Liver (tissue), 8 donors: ENCODE measurements at regions not wholly inside any gene's neighbourhood (a gene's known extent, or its start where the extent isn't known, plus 50 kb on each side); places are given as distances from the start of the nearest gene placed in this dataset.

Experiments used
- DNase-seq: peaks from one replicate; pipeline ENCODE4 v3.0.0-alpha.2; 2017; ENCODE audit warnings: low spot score
- H3K27ac ChIP-seq, 2 donors: one replicate each; pipeline ENCODE4 v1.7.0; 2013; ENCODE audit warnings: inconsistent platforms in 2 of 2, low read length in 2 of 2, control low read depth in 1 of 2, low read depth in 1 of 2, mild to moderate bottlenecking in 1 of 2
- H3K27me3 ChIP-seq, 4 donors: one replicate each; pipeline versions ENCODE4 v1.6.1 to v1.7.0; 2013; ENCODE audit warnings: low read length in 3 of 4, inconsistent platforms in 1 of 4, mild to moderate bottlenecking in 1 of 4, moderate library complexity in 1 of 4; ENCODE audit not compliant: control insufficient read depth in 4 of 4, insufficient read depth in 4 of 4
- H3K36me3 ChIP-seq, 4 donors: one replicate each; pipeline versions ENCODE4 v1.6.1 to v1.7.0; 2013; ENCODE audit warnings: low read length in 3 of 4, mild to moderate bottlenecking in 3 of 4, low read depth in 1 of 4, moderate library complexity in 1 of 4; ENCODE audit not compliant: control insufficient read depth in 4 of 4, insufficient read depth in 3 of 4
- H3K4me1 ChIP-seq, 4 donors: one replicate each; pipeline versions ENCODE4 v1.6.1 to v1.7.0; 2013; ENCODE audit warnings: low read length in 3 of 4, mild to moderate bottlenecking in 3 of 4, moderate library complexity in 1 of 4; ENCODE audit not compliant: control insufficient read depth in 4 of 4, insufficient read depth in 4 of 4
- H3K4me3 ChIP-seq, 3 donors: one replicate each; pipeline versions ENCODE4 v1.6.1 to v1.7.0; 2013; ENCODE audit warnings: low read length in 3 of 3, control low read depth in 1 of 3, low read depth in 1 of 3, mild to moderate bottlenecking in 1 of 3
- H3K9ac ChIP-seq, 2 donors: one replicate each; pipeline ENCODE4 v1.7.0; 2013; ENCODE audit warnings: low read length in 2 of 2, mild to moderate bottlenecking in 2 of 2, moderate library complexity in 2 of 2, control low read depth in 1 of 2, low read depth in 1 of 2
- H3K9me3 ChIP-seq, 4 donors: one replicate each; pipeline versions ENCODE4 v1.6.1 to v1.7.0; 2013; ENCODE audit warnings: low read length in 3 of 4; ENCODE audit not compliant: control insufficient read depth in 4 of 4
- EGR1 ChIP-seq, 2 donors: IDR thresholded peaks; 2 replicates each; pipeline ENCODE4 v1.6.1; 2016 to 2018; ENCODE audit warnings: antibody characterized with exemption in 2 of 2, low read depth in 2 of 2
- FOXA1 ChIP-seq: IDR thresholded peaks from 2 replicates; pipeline ENCODE4 v1.6.1; 2016; ENCODE audit warnings: antibody characterized with exemption
- GABPA ChIP-seq, 2 donors: IDR thresholded peaks in 1 of 2; conservative IDR thresholded peaks in 1 of 2; 2 replicates each; pipeline ENCODE4 v1.6.1; 2016; ENCODE audit warnings: antibody characterized with exemption in 2 of 2, mild to moderate bottlenecking in 1 of 2, moderate library complexity in 1 of 2
- HNF4G ChIP-seq: IDR thresholded peaks from 2 replicates; pipeline ENCODE4 v1.6.1; 2016; ENCODE audit warnings: antibody characterized with exemption
- JUND ChIP-seq, 2 donors: IDR thresholded peaks; 2 replicates each; pipeline ENCODE4 v1.6.1; 2016; ENCODE audit warnings: antibody characterized with exemption in 2 of 2
- MAX ChIP-seq: IDR thresholded peaks from 2 replicates; pipeline ENCODE4 v1.6.1; 2016; ENCODE audit warnings: antibody characterized with exemption
- NR2F2 ChIP-seq: IDR thresholded peaks from 2 replicates; pipeline ENCODE4 v1.6.1; 2016; ENCODE audit warnings: antibody characterized with exemption
- RAD21 ChIP-seq, 2 donors: IDR thresholded peaks; 2 replicates each; pipeline ENCODE4 v1.6.1; 2016; ENCODE audit warnings: antibody characterized with exemption in 2 of 2, mild to moderate bottlenecking in 2 of 2
- REST ChIP-seq: IDR thresholded peaks from 2 replicates; pipeline ENCODE4 v1.6.1; 2016; ENCODE audit warnings: antibody characterized with exemption, mild to moderate bottlenecking
- SP1 ChIP-seq: IDR thresholded peaks from 2 replicates; pipeline ENCODE4 v1.6.1; 2018; ENCODE audit warnings: antibody characterized with exemption, mild to moderate bottlenecking
- TAF1 ChIP-seq: conservative IDR thresholded peaks from 2 replicates; pipeline ENCODE4 v1.6.1; 2016; ENCODE audit warnings: antibody characterized with exemption, mild to moderate bottlenecking
- YY1 ChIP-seq: IDR thresholded peaks from 2 replicates; pipeline ENCODE4 v1.6.1; 2016; ENCODE audit warnings: antibody characterized with exemption, mild to moderate bottlenecking
- WGBS: extraction: QIAGEN DNeasy Blood & Tissue Kit; methylation state at CpG from one replicate; pipeline ENCODE4 v1.1.7; 2013; 5-methylcytosine and 5-hydroxymethylcytosine counted together
- TF ChIP-seq, protein P1 (sequence below): IDR thresholded peaks from 2 replicates; pipeline ENCODE4 v1.6.1; 2016; ENCODE audit warnings: antibody characterized with exemption
- TF ChIP-seq, protein P2 (sequence below): fragments of 150-350 bp; IDR thresholded peaks from 2 replicates; pipeline ENCODE4 v1.5.1; 2017; ENCODE audit warnings: improper control_type of control experiment, low read depth, low read length; ENCODE audit not compliant: missing input control
- TF ChIP-seq, protein P3 (sequence below): IDR thresholded peaks from 2 replicates; pipeline ENCODE4 v1.6.1; 2016; ENCODE audit warnings: antibody characterized with exemption
- donor health status: healthy.
- donor health status: healthy.
- donor health status: healthy.
- donor health status: healthy.
- donor health status: healthy.

DNA sequence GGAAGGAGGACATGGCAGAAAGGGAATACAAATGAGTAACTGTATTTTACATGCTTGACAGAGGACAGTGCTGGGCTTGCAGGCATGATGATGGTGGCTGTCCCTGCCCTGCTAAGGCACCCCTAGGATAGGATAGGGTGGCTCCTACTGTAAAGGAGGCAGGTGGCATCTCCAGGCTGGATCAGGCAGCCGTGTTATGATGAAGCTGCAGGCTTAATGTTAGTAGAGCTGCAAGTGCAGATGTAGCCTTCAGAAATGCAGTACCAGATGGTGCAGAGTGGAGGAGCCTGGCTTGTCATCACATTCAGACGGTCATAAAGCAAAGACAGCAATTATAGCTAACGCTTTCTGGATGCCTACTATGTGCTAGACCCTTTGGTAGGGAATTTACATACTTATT lies 287.9 kb upstream of the PODXL start:
- TF ChIP-seq RAD21 (IDR thresholded peaks at IDR 0.05) (no peak), MAX (no peak), HNF4G (no peak), TAF1 (no peak), SP1 (no peak), FOXA1 (no peak), GABPA (IDR thresholded peaks at IDR 0.05 in 1 of 2, conservative IDR thresholded peaks at IDR 0.05 in 1 of 2) (no peak), JUND (IDR thresholded peaks at IDR 0.05) (no peak)
- TF ChIP-seq, protein P1, sequence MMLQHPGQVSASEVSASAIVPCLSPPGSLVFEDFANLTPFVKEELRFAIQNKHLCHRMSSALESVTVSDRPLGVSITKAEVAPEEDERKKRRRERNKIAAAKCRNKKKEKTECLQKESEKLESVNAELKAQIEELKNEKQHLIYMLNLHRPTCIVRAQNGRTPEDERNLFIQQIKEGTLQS = no peak
- no peaks in the 10 kb centered on the region for H3K36me3 ChIP-seq
- H3K27ac ChIP-seq = no peak overlapping the region
- no peak overlapping the region for H3K4me3 ChIP-seq
- no peaks in the 10 kb centered on the region for H3K9me3 ChIP-seq
- WGBS = 33% methylated on average over 3 of the region's 3 CpGs
- H3K27me3 ChIP-seq = peaks cover 0 to 2% (median 0%) of the 10 kb centered on the region in 4 donors
- H3K4me1 ChIP-seq = no peaks in the 10 kb centered on the region
- no peak overlapping the region for H3K9ac ChIP-seq
- no peak for DNase-seq

- Histone ChIP-seq H3K4me3 (no peak overlapping the region), H3K27me3 (peaks cover 0 to 2% (median 0%) of the 10 kb centered on the region in 4 donors), H3K9ac (no peak overlapping the region), H3K36me3 (no peaks in the 10 kb centered on the region), H3K9me3 (no peaks in the 10 kb centered on the region), H3K4me1 (no peaks in the 10 kb centered on the region), H3K27ac (no peak overlapping the region)
- DNase-seq = no peak
- no peak for TF ChIP-seq JUND (IDR thresholded peaks at IDR 0.05)
- TF ChIP-seq, protein P2, sequence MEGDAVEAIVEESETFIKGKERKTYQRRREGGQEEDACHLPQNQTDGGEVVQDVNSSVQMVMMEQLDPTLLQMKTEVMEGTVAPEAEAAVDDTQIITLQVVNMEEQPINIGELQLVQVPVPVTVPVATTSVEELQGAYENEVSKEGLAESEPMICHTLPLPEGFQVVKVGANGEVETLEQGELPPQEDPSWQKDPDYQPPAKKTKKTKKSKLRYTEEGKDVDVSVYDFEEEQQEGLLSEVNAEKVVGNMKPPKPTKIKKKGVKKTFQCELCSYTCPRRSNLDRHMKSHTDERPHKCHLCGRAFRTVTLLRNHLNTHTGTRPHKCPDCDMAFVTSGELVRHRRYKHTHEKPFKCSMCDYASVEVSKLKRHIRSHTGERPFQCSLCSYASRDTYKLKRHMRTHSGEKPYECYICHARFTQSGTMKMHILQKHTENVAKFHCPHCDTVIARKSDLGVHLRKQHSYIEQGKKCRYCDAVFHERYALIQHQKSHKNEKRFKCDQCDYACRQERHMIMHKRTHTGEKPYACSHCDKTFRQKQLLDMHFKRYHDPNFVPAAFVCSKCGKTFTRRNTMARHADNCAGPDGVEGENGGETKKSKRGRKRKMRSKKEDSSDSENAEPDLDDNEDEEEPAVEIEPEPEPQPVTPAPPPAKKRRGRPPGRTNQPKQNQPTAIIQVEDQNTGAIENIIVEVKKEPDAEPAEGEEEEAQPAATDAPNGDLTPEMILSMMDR = no peak
- no peak for TF ChIP-seq YY1
- no peak for TF ChIP-seq EGR1 (IDR thresholded peaks at IDR 0.05; ENCODE audit: low read depth in 2 of 2)
- no peak for TF ChIP-seq RAD21 (IDR thresholded peaks at IDR 0.05)
- no peak for TF ChIP-seq FOXA1
- TF ChIP-seq HNF4G = no peak
- TF ChIP-seq, protein P3, sequence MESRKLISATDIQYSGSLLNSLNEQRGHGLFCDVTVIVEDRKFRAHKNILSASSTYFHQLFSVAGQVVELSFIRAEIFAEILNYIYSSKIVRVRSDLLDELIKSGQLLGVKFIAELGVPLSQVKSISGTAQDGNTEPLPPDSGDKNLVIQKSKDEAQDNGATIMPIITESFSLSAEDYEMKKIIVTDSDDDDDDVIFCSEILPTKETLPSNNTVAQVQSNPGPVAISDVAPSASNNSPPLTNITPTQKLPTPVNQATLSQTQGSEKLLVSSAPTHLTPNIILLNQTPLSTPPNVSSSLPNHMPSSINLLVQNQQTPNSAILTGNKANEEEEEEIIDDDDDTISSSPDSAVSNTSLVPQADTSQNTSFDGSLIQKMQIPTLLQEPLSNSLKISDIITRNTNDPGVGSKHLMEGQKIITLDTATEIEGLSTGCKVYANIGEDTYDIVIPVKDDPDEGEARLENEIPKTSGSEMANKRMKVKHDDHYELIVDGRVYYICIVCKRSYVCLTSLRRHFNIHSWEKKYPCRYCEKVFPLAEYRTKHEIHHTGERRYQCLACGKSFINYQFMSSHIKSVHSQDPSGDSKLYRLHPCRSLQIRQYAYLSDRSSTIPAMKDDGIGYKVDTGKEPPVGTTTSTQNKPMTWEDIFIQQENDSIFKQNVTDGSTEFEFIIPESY = no peak
- no peak for TF ChIP-seq SP1
- TF ChIP-seq TAF1 = no peak
- TF ChIP-seq GABPA (IDR thresholded peaks at IDR 0.05 in 1 of 2, conservative IDR thresholded peaks at IDR 0.05 in 1 of 2) = no peak
- no peak for TF ChIP-seq MAX
- no peak for TF ChIP-seq REST
- TF ChIP-seq NR2F2 = no peak
- TF ChIP-seq, protein P1 = no peak
- 40% methylated on average over 10 of the region's 10 CpGs for WGBS
These were observed 287.5 kb upstream of the PODXL start for GRCh38 chr7:131843898-131844331.
